Endothelial cell of umbilical vein (primary cell): ENCODE measurements at regions not wholly inside any gene's neighbourhood (a gene's known extent, or its start where the extent isn't known, plus 50 kb on each side); places are given as distances from the start of the nearest gene placed in this dataset.

Experiments used
- BruUV-seq: library from RNA; stranded (reverse); fragments of 400-500 nt; replicated peaks from 2 replicates; lab custom pipeline; 2021; lab: Mats Ljungman, UMichigan
- CTCF ChIA-PET: fragments of 300-600, 350-600 bp; sonication (Branson Sonifier 250); formaldehyde crosslinking; loops from one replicate; lab custom pipeline; 2021; ENCODE audit warnings: antibody characterized with exemption, inconsistent platforms; lab: Charles Lee
- POLR2A ChIA-PET: fragments of 300-600, 350-600 bp; sonication (Branson Sonifier 250); formaldehyde crosslinking; loops from one replicate; lab custom pipeline; 2021; ENCODE audit warnings: antibody characterized with exemption, inconsistent platforms; lab: Charles Lee
- DNase-seq: peaks from one replicate; pipeline ENCODE4 v3.0.0-alpha.2; 2011; ENCODE audit warnings: low read depth, low spot score
- FAIRE-seq: peaks from 2 replicates; lab custom pipeline; 2011; peaks lifted over from hg19 to GRCh38; lab: Jason Lieb, UNC
- H2AFZ ChIP-seq: 2 replicates; pipeline ENCODE4 v1.6.0; 2012; ENCODE audit warnings: low read depth, low read length, control low read depth, inconsistent platforms
- H3K27ac ChIP-seq: 2 replicates; pipeline ENCODE4 v1.5.1; 2011; ENCODE audit warnings: low read depth, mild to moderate bottlenecking, control low read depth, low read length, moderate library complexity; ENCODE audit not compliant: insufficient read depth
- H3K27me3 ChIP-seq, 2 experiments: 2 replicates each; pipeline versions ENCODE4 v1.6.0 to v1.6.1; 2011; ENCODE audit warnings: low read length in 2 of 2, mixed read lengths in 1 of 2; ENCODE audit not compliant: control insufficient read depth in 2 of 2, insufficient read depth in 2 of 2
- H3K36me3 ChIP-seq, 2 experiments: 2 replicates in 1 of 2; 3 replicates in 1 of 2; pipeline ENCODE4 v1.5.1; 2011; ENCODE audit warnings: low read length in 2 of 2, mild to moderate bottlenecking in 1 of 2, moderate library complexity in 1 of 2; ENCODE audit not compliant: control insufficient read depth in 2 of 2, insufficient read depth in 2 of 2; ENCODE audit errors: extremely low read depth in 1 of 2
- H3K4me1 ChIP-seq: 3 replicates; pipeline ENCODE4 v1.5.1; 2011; ENCODE audit warnings: mild to moderate bottlenecking, low read length; ENCODE audit not compliant: control insufficient read depth, insufficient read depth; ENCODE audit errors: extremely low read depth
- H3K4me2 ChIP-seq: 2 replicates; pipeline ENCODE4 v1.6.1; 2011; ENCODE audit warnings: low read length, control low read depth, mixed read lengths; ENCODE audit not compliant: insufficient read depth
- H3K4me3 ChIP-seq, 3 experiments: fragments of 200-600 bp in 1 of 3; sonication (generic), shearing (Covaris generic) in 1 of 3; replicated peaks in 1 of 3; 2 replicates each; pipeline ENCODE4 v1.5.1; 2011 to 2016; ENCODE audit warnings: control low read depth in 3 of 3, low read length in 3 of 3, mild to moderate bottlenecking in 2 of 3, inconsistent platforms in 1 of 3, low read depth in 1 of 3, moderate library complexity in 1 of 3; ENCODE audit not compliant: insufficient read depth in 1 of 3
- H3K79me2 ChIP-seq: 2 replicates; pipeline ENCODE4 v1.6.0; 2012; ENCODE audit warnings: low read length, inconsistent platforms; ENCODE audit not compliant: control insufficient read depth, insufficient read depth
- H3K9ac ChIP-seq: replicated peaks from 2 replicates; pipeline ENCODE3; 2011; ENCODE audit warnings: low read length, control low read depth; ENCODE audit not compliant: insufficient read depth; ENCODE audit errors: extremely low read depth
- H3K9me1 ChIP-seq: replicated peaks from 3 replicates; pipeline ENCODE4 v1.6.0; 2011; ENCODE audit warnings: mild to moderate bottlenecking, low read length; ENCODE audit not compliant: control insufficient read depth, insufficient read depth; ENCODE audit errors: extremely low read depth
- H3K9me3 ChIP-seq: replicated peaks from 2 replicates; pipeline ENCODE4 v1.5.1; 2012; ENCODE audit warnings: low read length, inconsistent platforms; ENCODE audit not compliant: control insufficient read depth, insufficient read depth
- H4K20me1 ChIP-seq: replicated peaks from 2 replicates; pipeline ENCODE3; 2011; ENCODE audit warnings: mild to moderate bottlenecking, low read length; ENCODE audit not compliant: control insufficient read depth, insufficient read depth; ENCODE audit errors: extremely low read depth
- EZH2 ChIP-seq: IDR thresholded peaks from 2 replicates; pipeline ENCODE4 v1.6.1; 2012; ENCODE audit warnings: borderline replicate concordance, low read depth, mild to moderate bottlenecking, moderate library complexity, low read length, inconsistent platforms; ENCODE audit not compliant: severe bottlenecking
- FOS ChIP-seq: IDR thresholded peaks from 2 replicates; pipeline ENCODE4 v1.6.1; 2011; ENCODE audit warnings: mild to moderate bottlenecking, low read length, moderate library complexity, borderline replicate concordance; ENCODE audit not compliant: insufficient read depth
- GATA2 ChIP-seq: IDR thresholded peaks from 2 replicates; pipeline ENCODE4 v1.7.0; 2011; ENCODE audit warnings: low read depth, mild to moderate bottlenecking, moderate library complexity, mixed read lengths, low read length; ENCODE audit not compliant: insufficient read length, insufficient read depth
- JUN ChIP-seq: IDR thresholded peaks from 2 replicates; pipeline ENCODE4 v1.6.1; 2011; ENCODE audit warnings: borderline replicate concordance, low read depth; ENCODE audit not compliant: insufficient read length, insufficient read depth
- MYC ChIP-seq: IDR thresholded peaks from one replicate; pipeline ENCODE4 v1.6.1; 2011; ENCODE audit warnings: mild to moderate bottlenecking, low read depth, low read length
- POLR2A ChIP-seq: IDR thresholded peaks from 2 replicates; pipeline ENCODE4 v1.6.1; 2012; ENCODE audit warnings: low read depth, mild to moderate bottlenecking, control low read depth, low read length
- POLR2AphosphoS5 ChIP-seq: IDR thresholded peaks from 2 replicates; pipeline ENCODE4 v1.6.1; 2012; ENCODE audit warnings: low read depth, mild to moderate bottlenecking, control low read depth, low read length, moderate library complexity; ENCODE audit not compliant: insufficient read depth
- dilution Hi-C: fragments of 300-500 bp; cut with MboI; formaldehyde crosslinking; loops from one replicate; pipeline ENCODE4 v1.15.0; 2019; ENCODE audit warnings: low sequenced_read_pairs; ENCODE audit not compliant: extremely low pct_ligation_motif_present
- intact Hi-C: fragments of 100-400 bp; cut with micrococcal nuclease; formaldehyde crosslinking; loops from one replicate; pipeline ENCODE4 v1.10.0; 2022
- TF ChIP-seq, protein P1 (sequence below): IDR thresholded peaks from 2 replicates; pipeline ENCODE4 v1.6.1; 2011; ENCODE audit not compliant: insufficient read depth, insufficient read length
- TF ChIP-seq, protein P2 (sequence below), 2 donors: IDR thresholded peaks; 1 replicate in 1 of 2; 2 replicates in 1 of 2; pipeline ENCODE4 v1.5.1; 2011; ENCODE audit warnings: low read length in 2 of 2, mild to moderate bottlenecking in 2 of 2, moderate library complexity in 2 of 2, control low read depth in 1 of 2, inconsistent platforms in 1 of 2, low read depth in 1 of 2; ENCODE audit not compliant: insufficient read depth in 1 of 2; ENCODE audit errors: extremely low read depth in 1 of 2

DNA sequence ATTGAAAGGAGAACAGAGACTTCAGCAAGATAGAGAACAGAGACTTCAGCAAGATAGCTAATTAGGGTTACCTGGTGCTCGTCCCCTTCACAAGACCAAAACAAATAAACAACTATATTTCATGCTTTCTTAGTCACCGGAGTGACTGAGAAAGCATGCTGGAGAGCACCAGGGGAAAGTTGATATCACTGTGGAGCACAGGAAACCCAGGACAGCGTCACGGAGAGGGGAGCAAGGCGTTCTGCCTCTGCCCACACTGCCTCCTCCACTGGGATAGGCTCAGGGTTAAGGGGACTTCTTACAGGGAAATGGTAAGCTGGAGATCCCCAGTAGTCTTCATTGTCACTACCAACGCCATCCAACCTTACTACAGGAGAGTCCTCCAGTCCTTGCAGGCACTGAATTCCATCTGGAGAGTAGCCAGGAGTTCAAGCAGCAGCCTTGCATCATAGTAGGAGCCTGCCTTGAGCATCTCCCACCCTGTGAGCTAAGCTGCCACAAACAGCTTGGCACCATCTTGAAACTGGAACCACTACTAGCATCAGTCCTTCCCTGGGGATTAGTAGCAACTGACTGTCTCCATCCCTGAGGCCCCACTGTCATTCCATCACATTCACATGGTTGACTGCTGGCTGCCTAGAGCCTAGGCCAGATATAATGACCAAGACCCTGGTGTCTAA is 239.4 kb downstream of the PLPP3 start:
- Histone ChIP-seq H4K20me1 (no peaks in the 10 kb centered on the region), H3K27ac (no peak overlapping the region), H2AFZ (no peak overlapping the region), H3K27me3 (no peaks in the 10 kb centered on the region), H3K79me2 (no peaks in the 10 kb centered on the region), H3K4me1 (no peaks in the 10 kb centered on the region), H3K36me3 (no peaks in the 10 kb centered on the region), H3K9me1 (no peaks in the 10 kb centered on the region), H3K9me3 (no peaks in the 10 kb centered on the region), H3K4me3 (no peak overlapping the region), H3K9ac (no peak overlapping the region), H3K4me2 (no peak overlapping the region)
- FAIRE-seq (no peak), DNase-seq (no peak)
- no TSS peak for BruUV-seq
- POLR2A ChIA-PET, result no interaction called here
- no peak for TF ChIP-seq MYC
- TF ChIP-seq GATA2, result no peak
- TF ChIP-seq, protein P1, sequence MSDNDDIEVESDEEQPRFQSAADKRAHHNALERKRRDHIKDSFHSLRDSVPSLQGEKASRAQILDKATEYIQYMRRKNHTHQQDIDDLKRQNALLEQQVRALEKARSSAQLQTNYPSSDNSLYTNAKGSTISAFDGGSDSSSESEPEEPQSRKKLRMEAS, result no peak
- no peak for TF ChIP-seq EZH2
- no peak for TF ChIP-seq FOS
- no peak for TF ChIP-seq POLR2A
- dilution Hi-C loops, result no loop called here
- CTCF ChIA-PET, result no interaction called here
- intact Hi-C loops, result no loop called here

DNA sequence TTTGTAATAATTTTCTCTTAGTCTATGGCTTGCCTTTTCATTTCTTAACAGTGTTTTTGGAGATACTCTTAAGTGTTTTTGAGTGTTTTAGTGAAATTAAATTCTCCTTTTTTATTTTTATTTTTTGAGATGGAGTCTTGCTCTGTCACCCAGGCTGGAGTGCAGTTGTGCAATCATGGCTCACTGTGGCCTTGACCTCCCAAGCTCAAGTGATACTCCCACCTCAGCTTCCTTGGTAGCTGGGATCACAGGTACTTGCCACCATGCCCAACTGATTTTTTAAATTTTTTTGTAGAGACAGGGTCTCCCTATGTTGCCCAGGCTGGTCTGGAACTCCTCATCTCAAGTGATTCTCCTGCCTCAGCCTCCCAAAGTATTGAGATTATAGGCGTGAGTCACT is 240.3 kb downstream of the PLPP3 start:
- Histone ChIP-seq H3K4me1 (no peaks in the 10 kb centered on the region), H3K27ac (no peak overlapping the region), H3K9me1 (no peaks in the 10 kb centered on the region), H3K36me3 (no peaks in the 10 kb centered on the region), H3K27me3 (no peaks in the 10 kb centered on the region), H3K4me2 (no peak overlapping the region), H3K9me3 (no peaks in the 10 kb centered on the region), H4K20me1 (no peaks in the 10 kb centered on the region), H3K4me3 (no peak overlapping the region), H3K79me2 (no peaks in the 10 kb centered on the region), H2AFZ (no peak overlapping the region), H3K9ac (no peak overlapping the region)
- no peak for TF ChIP-seq GATA2
- TF ChIP-seq FOS, result no peak
- TF ChIP-seq POLR2AphosphoS5, result no peak
- no peak for TF ChIP-seq POLR2A
- TF ChIP-seq, protein P2, sequence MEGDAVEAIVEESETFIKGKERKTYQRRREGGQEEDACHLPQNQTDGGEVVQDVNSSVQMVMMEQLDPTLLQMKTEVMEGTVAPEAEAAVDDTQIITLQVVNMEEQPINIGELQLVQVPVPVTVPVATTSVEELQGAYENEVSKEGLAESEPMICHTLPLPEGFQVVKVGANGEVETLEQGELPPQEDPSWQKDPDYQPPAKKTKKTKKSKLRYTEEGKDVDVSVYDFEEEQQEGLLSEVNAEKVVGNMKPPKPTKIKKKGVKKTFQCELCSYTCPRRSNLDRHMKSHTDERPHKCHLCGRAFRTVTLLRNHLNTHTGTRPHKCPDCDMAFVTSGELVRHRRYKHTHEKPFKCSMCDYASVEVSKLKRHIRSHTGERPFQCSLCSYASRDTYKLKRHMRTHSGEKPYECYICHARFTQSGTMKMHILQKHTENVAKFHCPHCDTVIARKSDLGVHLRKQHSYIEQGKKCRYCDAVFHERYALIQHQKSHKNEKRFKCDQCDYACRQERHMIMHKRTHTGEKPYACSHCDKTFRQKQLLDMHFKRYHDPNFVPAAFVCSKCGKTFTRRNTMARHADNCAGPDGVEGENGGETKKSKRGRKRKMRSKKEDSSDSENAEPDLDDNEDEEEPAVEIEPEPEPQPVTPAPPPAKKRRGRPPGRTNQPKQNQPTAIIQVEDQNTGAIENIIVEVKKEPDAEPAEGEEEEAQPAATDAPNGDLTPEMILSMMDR (IDR thresholded peaks at IDR 0.05; ENCODE audit: extremely low read depth in 1 of 2, insufficient read depth in 1 of 2, low read depth in 1 of 2, low read length in 2 of 2), result no peak
- no peak for TF ChIP-seq JUN
- TF ChIP-seq, protein P1, result no peak
- no peak for TF ChIP-seq EZH2
- no peak for TF ChIP-seq MYC
- intact Hi-C loops (no loop called here), dilution Hi-C loops (no loop called here)
- POLR2A ChIA-PET, result no interaction called here
- no TSS peak for BruUV-seq
- FAIRE-seq (no peak), DNase-seq (no peak)
- CTCF ChIA-PET, result no interaction called here
